GM23338 (cell line): ENCODE measurements at regions not wholly inside any gene's neighbourhood (a gene's known extent, or its start where the extent isn't known, plus 50 kb on each side); places are given as distances from the start of the nearest gene placed in this dataset.
A peak's percentile ranks its signal among the peaks of the same experiment; 100 is the strongest.

ENCODE experiments used
- ATAC-seq: fragments of 200-7000 bp; cut with Tn5 transposase; 3 replicates; pipeline ENCODE4 v1.9.1; 2020
- DNase-seq: peaks from one replicate; pipeline ENCODE4 v3.0.0-alpha.2; 2015; ENCODE audit warnings: low spot score
- H2AFZ ChIP-seq: fragments of 200-600 bp; sonication (generic); 2 replicates; pipeline ENCODE4 v1.8.0; 2016; ENCODE audit warnings: antibody characterized with exemption, mild to moderate bottlenecking, moderate library complexity
- H3F3A ChIP-seq: fragments of 200-600 bp; sonication (generic); replicated peaks from 2 replicates; pipeline ENCODE4 v1.8.0; 2017; ENCODE audit warnings: antibody characterized with exemption, mixed run types, low read depth
- H3K27ac ChIP-seq: fragments of 200-600 bp; sonication (generic); 2 replicates; pipeline ENCODE4 v1.6.1; 2016; ENCODE audit warnings: low read depth
- H3K27me3 ChIP-seq: fragments of 200-600 bp; sonication (generic); 2 replicates; pipeline ENCODE4 v1.8.0; 2016; ENCODE audit warnings: mild to moderate bottlenecking, mixed run types, moderate library complexity; ENCODE audit not compliant: insufficient read depth
- H3K36me3 ChIP-seq: fragments of 200-600 bp; sonication (generic); 2 replicates; pipeline ENCODE4 v1.8.0; 2016; ENCODE audit warnings: mild to moderate bottlenecking; ENCODE audit not compliant: insufficient read depth
- H3K4me1 ChIP-seq: fragments of 200-600 bp; sonication (generic); 2 replicates; pipeline ENCODE4 v1.8.0; 2016; ENCODE audit warnings: mild to moderate bottlenecking, moderate library complexity; ENCODE audit not compliant: insufficient read depth
- H3K4me2 ChIP-seq: fragments of 200-600 bp; sonication (generic); 2 replicates; pipeline ENCODE4 v1.7.1; 2017; ENCODE audit warnings: mixed run types
- H3K4me3 ChIP-seq: fragments of 200-600 bp; sonication (generic); 2 replicates; pipeline ENCODE4 v1.6.1; 2016; ENCODE audit warnings: mixed run types
- H3K79me2 ChIP-seq: fragments of 200-600 bp; sonication (generic); replicated peaks from 2 replicates; pipeline ENCODE4 v1.8.0; 2017; ENCODE audit warnings: mild to moderate bottlenecking; ENCODE audit not compliant: insufficient read depth
- H3K9me2 ChIP-seq: fragments of 200-600 bp; sonication (generic); 2 replicates; pipeline ENCODE4 v1.8.0; 2017; ENCODE audit not compliant: insufficient read depth
- H4K20me1 ChIP-seq: fragments of 200-600 bp; sonication (generic); replicated peaks from 2 replicates; pipeline ENCODE4 v1.8.0; 2017; ENCODE audit warnings: mild to moderate bottlenecking; ENCODE audit not compliant: insufficient read depth
- H3K27ac Mint-ChIP-seq: 2 replicates; pipeline ENCODE4 v1.8.0; 2020; ENCODE audit warnings: inconsistent platforms, mild to moderate bottlenecking, moderate library complexity, mixed read lengths
- H3K27me3 Mint-ChIP-seq: 3 replicates; pipeline ENCODE4 v1.8.0; 2022; ENCODE audit warnings: low read depth, mild to moderate bottlenecking, moderate library complexity, mixed read lengths, inconsistent platforms; ENCODE audit not compliant: insufficient read depth, poor library complexity
- H3K36me3 Mint-ChIP-seq: 3 replicates; pipeline ENCODE4 v1.8.0; 2021; ENCODE audit warnings: low read depth, mild to moderate bottlenecking, inconsistent platforms, moderate library complexity, mixed read lengths
- H3K4me1 Mint-ChIP-seq: 3 replicates; pipeline ENCODE4 v1.8.0; 2020; ENCODE audit warnings: mild to moderate bottlenecking, inconsistent platforms, mixed read lengths
- H3K4me3 Mint-ChIP-seq: 3 replicates; pipeline ENCODE4 v1.8.0; 2021; ENCODE audit warnings: moderate library complexity, mild to moderate bottlenecking, inconsistent platforms, mixed read lengths
- H3K9me3 Mint-ChIP-seq: 3 replicates; pipeline ENCODE4 v1.8.0; 2020; ENCODE audit warnings: moderate library complexity, mild to moderate bottlenecking, inconsistent platforms, mixed read lengths
- CTCF ChIP-seq, 2 experiments: fragments of 200-600 bp in 1 of 2; sonication (generic) in 1 of 2; conservative IDR thresholded peaks; 2 replicates each; pipeline versions ENCODE4 v1.5.1 to v1.6.1; 2016 to 2017; ENCODE audit warnings: antibody characterized with exemption in 2 of 2, low read depth in 2 of 2, mild to moderate bottlenecking in 2 of 2, moderate library complexity in 1 of 2
- EZH2 ChIP-seq: fragments of 200-600 bp; sonication (generic); IDR thresholded peaks from one replicate; pipeline ENCODE4 v1.8.0; 2017; ENCODE audit warnings: antibody characterized with exemption, mild to moderate bottlenecking, low read depth; ENCODE audit not compliant: unreplicated experiment
- EZH2phosphoT487 ChIP-seq: fragments of 200-600 bp; sonication (generic); IDR thresholded peaks from one replicate; pipeline ENCODE4 v1.8.1; 2018; ENCODE audit warnings: antibody characterized with exemption; ENCODE audit not compliant: unreplicated experiment
- JUNB ChIP-seq: IDR thresholded peaks from one replicate; pipeline ENCODE4 v1.6.1; 2016; ENCODE audit warnings: antibody characterized with exemption; ENCODE audit not compliant: unreplicated experiment
- NANOG ChIP-seq: IDR thresholded peaks from 2 replicates; pipeline ENCODE4 v1.6.1; 2016; ENCODE audit warnings: antibody characterized with exemption, borderline replicate concordance
- POLR2AphosphoS5 ChIP-seq: IDR thresholded peaks from 2 replicates; pipeline ENCODE4 v1.6.1; 2016; ENCODE audit warnings: antibody characterized with exemption, low read depth
- STAT1 ChIP-seq: IDR thresholded peaks from one replicate; pipeline ENCODE4 v1.6.1; 2016; ENCODE audit warnings: antibody characterized with exemption; ENCODE audit not compliant: unreplicated experiment
- ZNF331 ChIP-seq: fragments of 250-450 bp; sonication (Bioruptor Pico); IDR thresholded peaks from 2 replicates; pipeline ENCODE4 v1.5.0; 2020; ENCODE audit warnings: low read depth, mild to moderate bottlenecking, moderate library complexity
- ZNF462 ChIP-seq: fragments of 250-450 bp; sonication (Bioruptor Pico); IDR thresholded peaks from 2 replicates; pipeline ENCODE4 v1.5.0; 2020; ENCODE audit warnings: mild to moderate bottlenecking, moderate library complexity

GRCh38 chr18:42275138-42275535, 320.1 kb downstream of the PIK3C3 start:
- no peaks in the 10 kb centered on the region for H3K9me3 Mint-ChIP-seq
- peak overlapping the region; percentile 73; the same call in 1 of the 2 replicates for H3K27ac Mint-ChIP-seq
- TF ChIP-seq EZH2phosphoT487 (no peak), EZH2 (no peak), CTCF (conservative IDR thresholded peaks at IDR 0.05; ENCODE audit: low read depth in 2 of 2) (no peak), STAT1 (no peak)
- H3K9me2 ChIP-seq: no peaks in the 10 kb centered on the region; the same call in 1 of the 2 replicates
- H3K4me2 ChIP-seq: no peak overlapping the region; the same call in 1 of the 2 replicates
- DNase-seq (no peak), ATAC-seq (peak; percentile 49)
- H3K36me3 Mint-ChIP-seq: no peaks in the 10 kb centered on the region
- no peaks in the 10 kb centered on the region for H3K36me3 ChIP-seq
- H3K27me3 Mint-ChIP-seq: no peaks in the 10 kb centered on the region
- peaks cover 3% of the 10 kb centered on the region; the same call in 1 of the 2 replicates for H3K4me1 ChIP-seq
- H3K27ac ChIP-seq: no peak overlapping the region
- peaks cover 12% of the 10 kb centered on the region; the same call in 2 of the 3 replicates for H3K4me1 Mint-ChIP-seq
- H3K79me2 ChIP-seq: no peaks in the 10 kb centered on the region
- H3K4me3 ChIP-seq: no peak overlapping the region
- H4K20me1 ChIP-seq: no peaks in the 10 kb centered on the region
- H3K27me3 ChIP-seq: no peaks in the 10 kb centered on the region
- H3K4me3 Mint-ChIP-seq: no peak overlapping the region
- H2AFZ ChIP-seq: no peak overlapping the region
- no peaks in the 10 kb centered on the region for H3F3A ChIP-seq

- Mint-ChIP-seq H3K36me3 (no peaks in the 10 kb centered on the region), H3K9me3 (no peaks in the 10 kb centered on the region), H3K4me3 (no peak overlapping the region), H3K4me1 (peaks cover 12% of the 10 kb centered on the region; the same call in 2 of the 3 replicates), H3K27me3 (no peaks in the 10 kb centered on the region), H3K27ac (no peak overlapping the region)
- H3K4me2 ChIP-seq: no peak overlapping the region
- H3K4me1 ChIP-seq: peaks cover 3% of the 10 kb centered on the region; the same call in 1 of the 2 replicates
- no peak overlapping the region for H3K27ac ChIP-seq
- no peaks in the 10 kb centered on the region for H4K20me1 ChIP-seq
- no peaks in the 10 kb centered on the region for H3K36me3 ChIP-seq
- H3F3A ChIP-seq: no peaks in the 10 kb centered on the region
- H3K9me2 ChIP-seq: no peaks in the 10 kb centered on the region; the same call in 1 of the 2 replicates
- ATAC-seq (no peak), DNase-seq (no peak)
- no peaks in the 10 kb centered on the region for H3K27me3 ChIP-seq
- no peaks in the 10 kb centered on the region for H3K79me2 ChIP-seq
- TF ChIP-seq NANOG (no peak), POLR2AphosphoS5 (no peak), EZH2phosphoT487 (no peak), ZNF462 (no peak), ZNF331 (CRISPR knock-in tag) (no peak), CTCF (conservative IDR thresholded peaks at IDR 0.05; ENCODE audit: low read depth in 2 of 2) (no peak), STAT1 (no peak), JUNB (no peak)
- H3K4me3 ChIP-seq: no peak overlapping the region
- H2AFZ ChIP-seq: no peak overlapping the region
Measured at GRCh38 chr18:42275949-42276730, 321.1 kb downstream of the PIK3C3 start.
